PC-3 (cell line): ENCODE measurements at regions not wholly inside any gene's neighbourhood (a gene's known extent, or its start where the extent isn't known, plus 50 kb on each side); places are given as distances from the start of the nearest gene placed in this dataset.
"Not testable (repeated sequence)": the region's sequence is repeated elsewhere in the genome, so short reads cannot be mapped to it uniquely, and the experiment has no call there.

Experiments
- ATAC-seq: fragments of 200-7000 bp; cut with Tn5 transposase; 2 replicates; pipeline ENCODE4 v1.9.1; 2020; ENCODE audit warnings: mild to moderate bottlenecking, moderate library complexity
- BruUV-seq: library from RNA; stranded (reverse); fragments of 400-500 nt; replicated peaks from 2 replicates; lab custom pipeline; 2021; lab: Mats Ljungman, UMichigan
- CTCF ChIA-PET: fragments of 300-600 bp; sonication (Branson Sonifier 250); formaldehyde crosslinking; loops from one replicate; lab custom pipeline; 2022; ENCODE audit warnings: antibody characterized with exemption; lab: Charles Lee
- POLR2A ChIA-PET: fragments of 300-600 bp; sonication (Branson Sonifier 250); formaldehyde crosslinking; loops from one replicate; lab custom pipeline; 2022; ENCODE audit warnings: antibody characterized with exemption; ENCODE audit not compliant: unreplicated experiment; lab: Charles Lee
- DNase-seq: peaks from one replicate; pipeline ENCODE4 v3.0.0-alpha.2; 2015
- H2AFZ ChIP-seq: fragments of 300-600 bp; sonication (generic); 2 replicates; pipeline ENCODE4 v1.6.0; 2016; ENCODE audit warnings: antibody characterized with exemption, low read length
- H3F3A ChIP-seq: fragments of 300-600 bp; sonication (generic); one replicate; pipeline ENCODE4 v1.6.0; 2017; ENCODE audit warnings: antibody characterized with exemption, low read length, control low read depth, mild to moderate bottlenecking; ENCODE audit not compliant: unreplicated experiment
- H3K27ac ChIP-seq: fragments of 300-600 bp; sonication (generic); 2 replicates; pipeline ENCODE4 v1.5.1; 2016; ENCODE audit warnings: mild to moderate bottlenecking, low read length
- H3K27me3 ChIP-seq: fragments of 300-600 bp; sonication (generic); 2 replicates; pipeline ENCODE4 v1.6.1; 2016; ENCODE audit warnings: low read length, mixed read lengths
- H3K36me3 ChIP-seq: fragments of 300-600 bp; sonication (generic); 2 replicates; pipeline ENCODE4 v1.6.1; 2016; ENCODE audit warnings: low read depth, mixed run types, low read length, mixed read lengths
- H3K4me1 ChIP-seq: fragments of 300-600 bp; sonication (generic); 2 replicates; pipeline ENCODE4 v1.5.1; 2016; ENCODE audit warnings: low read length; ENCODE audit not compliant: insufficient read depth
- H3K4me2 ChIP-seq: fragments of 300-600 bp; sonication (generic); 2 replicates; pipeline ENCODE4 v1.6.0; 2016; ENCODE audit warnings: low read length
- H3K4me3 ChIP-seq: fragments of 300-600 bp; sonication (generic); 2 replicates; pipeline ENCODE4 v1.5.1; 2016; ENCODE audit warnings: mild to moderate bottlenecking, low read length, mixed read lengths
- H3K79me2 ChIP-seq: fragments of 300-600 bp; sonication (generic); 2 replicates; pipeline ENCODE4 v1.6.1; 2017; ENCODE audit warnings: low read length, mixed read lengths
- H3K9ac ChIP-seq: fragments of 300-600 bp; sonication (generic); 2 replicates; pipeline ENCODE4 v1.6.0; 2016; ENCODE audit warnings: mild to moderate bottlenecking, low read length
- H3K9me2 ChIP-seq: fragments of 300-600 bp; sonication (generic); replicated peaks from 2 replicates; pipeline ENCODE4 v1.6.1; 2016; ENCODE audit warnings: mixed run types, low read length, mixed read lengths
- H3K9me3 ChIP-seq: fragments of 300-600 bp; sonication (generic); 2 replicates; pipeline ENCODE4 v1.6.1; 2016; ENCODE audit warnings: low read length, mixed read lengths
- H4K20me1 ChIP-seq: fragments of 300-600 bp; sonication (generic); 2 replicates; pipeline ENCODE4 v1.6.1; 2016; ENCODE audit warnings: low read length, mixed read lengths
- EZH2 ChIP-seq: fragments of 300-600 bp; sonication (generic); IDR thresholded peaks from one replicate; pipeline ENCODE4 v1.6.1; 2017; ENCODE audit warnings: antibody characterized with exemption, mild to moderate bottlenecking, low read length; ENCODE audit not compliant: unreplicated experiment
- EZH2phosphoT487 ChIP-seq: fragments of 300-600 bp; sonication (generic); IDR thresholded peaks from 2 replicates; pipeline ENCODE4 v1.6.1; 2018; ENCODE audit warnings: mild to moderate bottlenecking, antibody characterized with exemption, low read length, borderline replicate concordance
- intact Hi-C: fragments of 100-400 bp; cut with micrococcal nuclease; formaldehyde crosslinking; loops from 2 replicates; pipeline ENCODE4 v1.9.0; 2023
- TF ChIP-seq, protein P1 (sequence below): fragments of 300-600 bp; sonication (generic); conservative IDR thresholded peaks from 2 replicates; pipeline ENCODE4 v1.5.1; 2017; ENCODE audit warnings: antibody characterized with exemption, low read depth, mild to moderate bottlenecking, low read length

DNA sequence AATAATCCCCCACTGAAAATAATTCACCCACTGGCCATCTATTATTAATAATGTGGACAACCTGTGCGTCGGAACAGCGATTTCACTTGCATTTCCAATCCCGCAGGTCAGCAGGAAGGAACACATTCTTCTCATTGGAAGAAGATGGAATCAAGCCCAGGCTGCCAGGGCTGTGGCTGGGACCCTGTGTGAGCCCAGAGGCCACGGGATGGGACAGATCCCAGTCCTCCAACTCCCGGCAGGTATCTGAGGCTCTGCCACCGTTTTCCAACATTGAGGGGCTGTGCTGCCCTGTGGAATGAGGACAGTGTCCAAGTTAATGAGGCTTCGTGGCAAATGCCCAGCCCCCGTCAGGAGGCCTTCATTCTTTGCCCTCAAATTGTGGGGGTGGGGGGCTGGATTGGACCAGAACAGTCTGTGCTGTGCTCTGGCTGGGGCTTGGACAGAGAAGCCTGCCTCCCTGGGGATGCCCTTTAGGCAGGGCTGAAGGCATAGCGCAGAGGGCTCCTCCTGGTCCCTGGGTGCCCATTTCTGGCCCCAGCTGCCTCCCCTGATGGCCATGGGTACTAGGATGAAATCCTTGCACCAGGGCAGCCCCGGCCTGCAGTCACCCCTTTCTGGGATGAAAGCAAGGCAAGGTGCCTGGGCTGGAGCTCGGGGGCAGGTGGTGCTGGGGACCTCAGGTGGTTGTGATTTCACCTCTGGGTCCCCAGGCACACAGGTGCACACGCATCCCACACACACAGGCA lies 195.0 kb upstream of the PPP1R26 start:
- ChIA-PET POLR2A (no interaction called here), CTCF (no interaction called here)
- H3K9me2 ChIP-seq: no peaks in the 10 kb centered on the region
- DNase-seq: no peak
- TF ChIP-seq EZH2phosphoT487 (no peak), EZH2 (no peak)
- TF ChIP-seq, protein P1, sequence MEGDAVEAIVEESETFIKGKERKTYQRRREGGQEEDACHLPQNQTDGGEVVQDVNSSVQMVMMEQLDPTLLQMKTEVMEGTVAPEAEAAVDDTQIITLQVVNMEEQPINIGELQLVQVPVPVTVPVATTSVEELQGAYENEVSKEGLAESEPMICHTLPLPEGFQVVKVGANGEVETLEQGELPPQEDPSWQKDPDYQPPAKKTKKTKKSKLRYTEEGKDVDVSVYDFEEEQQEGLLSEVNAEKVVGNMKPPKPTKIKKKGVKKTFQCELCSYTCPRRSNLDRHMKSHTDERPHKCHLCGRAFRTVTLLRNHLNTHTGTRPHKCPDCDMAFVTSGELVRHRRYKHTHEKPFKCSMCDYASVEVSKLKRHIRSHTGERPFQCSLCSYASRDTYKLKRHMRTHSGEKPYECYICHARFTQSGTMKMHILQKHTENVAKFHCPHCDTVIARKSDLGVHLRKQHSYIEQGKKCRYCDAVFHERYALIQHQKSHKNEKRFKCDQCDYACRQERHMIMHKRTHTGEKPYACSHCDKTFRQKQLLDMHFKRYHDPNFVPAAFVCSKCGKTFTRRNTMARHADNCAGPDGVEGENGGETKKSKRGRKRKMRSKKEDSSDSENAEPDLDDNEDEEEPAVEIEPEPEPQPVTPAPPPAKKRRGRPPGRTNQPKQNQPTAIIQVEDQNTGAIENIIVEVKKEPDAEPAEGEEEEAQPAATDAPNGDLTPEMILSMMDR: no peak
- no peaks in the 10 kb centered on the region for H3F3A ChIP-seq
- H3K4me3 ChIP-seq: no peak overlapping the region
- H3K27me3 ChIP-seq: peaks cover 28% of the 10 kb centered on the region
- no peak overlapping the region for H3K9ac ChIP-seq
- no peak for ATAC-seq
- intact Hi-C loops: no loop called here
- H3K4me2 ChIP-seq: no peak overlapping the region
- no peak overlapping the region for H2AFZ ChIP-seq
- no peaks in the 10 kb centered on the region for H3K36me3 ChIP-seq
- H4K20me1 ChIP-seq: no peaks in the 10 kb centered on the region
- H3K27ac ChIP-seq: no peak overlapping the region
- H3K4me1 ChIP-seq: no peaks in the 10 kb centered on the region
- no TSS peak for BruUV-seq
- no peaks in the 10 kb centered on the region for H3K79me2 ChIP-seq
- no peaks in the 10 kb centered on the region for H3K9me3 ChIP-seq

DNA sequence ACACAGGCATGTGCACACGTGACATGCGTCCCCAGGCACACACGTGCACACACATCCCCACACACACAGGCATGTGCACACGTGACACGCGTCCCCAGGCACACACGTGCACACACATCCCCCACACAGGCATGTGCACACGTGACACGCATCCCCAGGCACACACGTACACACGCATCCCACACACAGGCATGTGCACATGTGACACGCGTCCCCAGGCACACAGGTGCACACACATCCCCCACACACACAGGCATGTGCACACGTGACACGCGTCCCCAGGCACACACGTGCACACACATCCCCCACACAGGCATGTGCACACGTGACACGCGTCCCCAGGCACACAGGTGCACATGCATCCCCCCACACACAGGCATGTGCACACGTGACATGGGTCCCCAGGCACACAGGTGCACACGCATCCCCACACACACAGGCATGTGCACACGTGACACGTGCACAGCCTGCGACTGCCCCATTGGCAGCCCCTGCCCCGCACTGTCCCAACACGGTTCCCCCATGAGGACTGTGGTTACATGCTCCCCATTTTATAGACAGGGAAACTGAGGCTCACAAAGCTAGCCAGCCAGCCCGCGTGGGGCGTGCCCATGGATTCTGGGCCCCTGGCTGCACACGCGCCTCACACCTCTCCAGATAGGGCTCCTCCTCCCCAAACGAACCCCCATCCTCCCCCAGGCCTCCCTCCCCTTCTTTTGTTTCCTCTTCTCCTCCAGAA lies 193.2 kb upstream of the PPP1R26 start:
- BruUV-seq, H2AFZ ChIP-seq, H3K4me3 ChIP-seq, H3K27ac ChIP-seq, H3K9me3 ChIP-seq, H3K9ac ChIP-seq, H3K36me3 ChIP-seq, ATAC-seq, H4K20me1 ChIP-seq, H3K4me1 ChIP-seq, DNase-seq, CTCF ChIA-PET, POLR2A ChIA-PET, intact Hi-C loops, H3K9me2 ChIP-seq, H3F3A ChIP-seq, H3K4me2 ChIP-seq, H3K79me2 ChIP-seq: not testable (repeated sequence)
- H3K27me3 ChIP-seq: peaks cover 43% of the 10 kb centered on the region

DNA sequence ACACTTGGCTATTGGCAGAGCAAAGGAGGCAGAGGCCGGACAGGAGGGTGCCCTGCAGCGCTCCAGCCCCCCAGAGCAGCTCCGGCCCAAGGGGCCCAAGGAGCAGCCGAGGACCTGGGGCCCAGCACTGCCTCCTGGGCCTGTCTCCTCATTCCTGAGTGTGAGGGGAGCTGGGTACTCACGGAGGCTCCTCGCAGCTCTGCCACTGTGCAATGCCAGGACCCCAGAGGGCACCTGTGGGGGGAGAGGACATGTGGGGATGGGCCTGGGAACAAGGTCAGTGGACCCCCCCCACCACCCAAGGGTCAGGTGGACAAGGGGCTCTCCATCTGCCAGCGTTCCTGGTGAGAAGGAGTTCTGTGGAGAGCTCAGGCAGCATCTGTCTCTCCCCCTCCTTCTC lies 192.6 kb upstream of the PPP1R26 start:
- Histone ChIP-seq H3K79me2 (no peaks in the 10 kb centered on the region), H3K4me2 (no peak overlapping the region), H3K36me3 (no peaks in the 10 kb centered on the region), H4K20me1 (no peaks in the 10 kb centered on the region), H3F3A (no peaks in the 10 kb centered on the region), H3K9ac (no peak overlapping the region), H3K4me3 (no peak overlapping the region), H3K9me2 (no peaks in the 10 kb centered on the region), H3K9me3 (no peaks in the 10 kb centered on the region), H2AFZ (no peak overlapping the region), H3K27ac (no peak overlapping the region), H3K27me3 (peaks cover 48% of the 10 kb centered on the region), H3K4me1 (no peaks in the 10 kb centered on the region)
- BruUV-seq: no TSS peak
- no peak for ATAC-seq
- ChIA-PET POLR2A (no interaction called here), CTCF (no interaction called here)
- no peak for TF ChIP-seq EZH2
- TF ChIP-seq EZH2phosphoT487: no peak
- TF ChIP-seq, protein P1: no peak
- intact Hi-C loops: no loop called here
- no peak for DNase-seq
